IgD-negative memory B cell (primary cell): ENCODE measurements at regions not wholly inside any gene's neighbourhood (a gene's known extent, or its start where the extent isn't known, plus 50 kb on each side); places are given as distances from the start of the nearest gene placed in this dataset.
"Not testable (repeated sequence)": the region's sequence is repeated elsewhere in the genome, so short reads cannot be mapped to it uniquely, and the experiment has no call there.

Experiments
- H3K27ac Mint-ChIP-seq, 3 donors: one replicate each; pipeline ENCODE4 v1.8.0; 2020 to 2022; ENCODE audit warnings: mild to moderate bottlenecking in 3 of 3, mixed read lengths in 3 of 3, moderate library complexity in 1 of 3
- H3K27me3 Mint-ChIP-seq: one replicate; pipeline ENCODE4 v1.8.0; 2021; ENCODE audit warnings: mixed read lengths
- H3K36me3 Mint-ChIP-seq: one replicate; pipeline ENCODE4 v1.8.0; 2020; ENCODE audit warnings: mild to moderate bottlenecking, mixed read lengths
- H3K4me1 Mint-ChIP-seq, 3 donors: one replicate each; pipeline ENCODE4 v1.8.0; 2020 to 2022; ENCODE audit warnings: mixed read lengths in 3 of 3, mild to moderate bottlenecking in 1 of 3
- H3K4me3 Mint-ChIP-seq, 4 donors: one replicate each; pipeline ENCODE4 v1.8.0; 2020 to 2022; ENCODE audit warnings: mild to moderate bottlenecking in 4 of 4, mixed read lengths in 4 of 4, moderate library complexity in 3 of 4
- H3K9me3 Mint-ChIP-seq, 3 donors: one replicate each; pipeline ENCODE4 v1.8.0; 2020 to 2021; ENCODE audit warnings: mixed read lengths in 3 of 3, mild to moderate bottlenecking in 1 of 3

GRCh38 chr12:78555802-78556201 is 308.8 kb upstream of the SYT1 start:
- H3K4me3 Mint-ChIP-seq = no peak overlapping the region
- H3K36me3 Mint-ChIP-seq = no peaks in the 10 kb centered on the region
- no peaks in the 10 kb centered on the region for H3K27me3 Mint-ChIP-seq
- H3K4me1 Mint-ChIP-seq = no peaks in the 10 kb centered on the region
- H3K9me3 Mint-ChIP-seq = no peaks in the 10 kb centered on the region
- no peak overlapping the region for H3K27ac Mint-ChIP-seq

GRCh38 chr12:78556651-78557050 is 307.9 kb upstream of the SYT1 start:
- no peaks in the 10 kb centered on the region for H3K27me3 Mint-ChIP-seq
- H3K27ac Mint-ChIP-seq = no peak overlapping the region
- H3K4me1 Mint-ChIP-seq = no peaks in the 10 kb centered on the region
- no peaks in the 10 kb centered on the region for H3K36me3 Mint-ChIP-seq
- no peak overlapping the region for H3K4me3 Mint-ChIP-seq
- no peaks in the 10 kb centered on the region for H3K9me3 Mint-ChIP-seq

- no peaks in the 10 kb centered on the region for H3K27me3 Mint-ChIP-seq
These were observed 305.2 kb upstream of the SYT1 start for GRCh38 chr12:78559416-78559815.

GRCh38 chr12:78559886-78560285 is 304.7 kb upstream of the SYT1 start:
- Mint-ChIP-seq H3K4me1 (no peaks in the 10 kb centered on the region), H3K27me3 (no peaks in the 10 kb centered on the region), H3K4me3 (no peak overlapping the region), H3K27ac (no peak overlapping the region), H3K36me3 (no peaks in the 10 kb centered on the region), H3K9me3 (no peaks in the 10 kb centered on the region)

More at GRCh38 chr12:78559416-78559815, 305.2 kb upstream of the SYT1 start:
- Mint-ChIP-seq H3K4me1 (no peaks in the 10 kb centered on the region), H3K9me3 (no peaks in the 10 kb centered on the region), H3K27ac (no peak overlapping the region), H3K36me3 (no peaks in the 10 kb centered on the region), H3K4me3 (no peak overlapping the region)

GRCh38 chr12:78560633-78561032 is 303.9 kb upstream of the SYT1 start:
- no peaks in the 10 kb centered on the region for H3K4me1 Mint-ChIP-seq
- H3K4me3 Mint-ChIP-seq = no peak overlapping the region
- no peaks in the 10 kb centered on the region for H3K36me3 Mint-ChIP-seq
- H3K27me3 Mint-ChIP-seq = no peaks in the 10 kb centered on the region
- peaks cover 0 to 1% (median 0%) of the 10 kb centered on the region in 3 donors for H3K9me3 Mint-ChIP-seq
- H3K27ac Mint-ChIP-seq = no peak overlapping the region

- Mint-ChIP-seq H3K27ac (no peak overlapping the region), H3K27me3 (no peaks in the 10 kb centered on the region), H3K36me3 (no peaks in the 10 kb centered on the region), H3K4me3 (no peak overlapping the region), H3K4me1 (no peaks in the 10 kb centered on the region), H3K9me3 (peaks cover 0 to 1% (median 0%) of the 10 kb centered on the region in 3 donors)
These were observed 302.0 kb upstream of the SYT1 start for GRCh38 chr12:78562368-78563205.

GRCh38 chr12:78563826-78564225 is 300.7 kb upstream of the SYT1 start:
- Mint-ChIP-seq H3K36me3 (no peaks in the 10 kb centered on the region), H3K4me3 (no peak overlapping the region), H3K27ac (no peak overlapping the region), H3K4me1 (no peaks in the 10 kb centered on the region), H3K27me3 (no peaks in the 10 kb centered on the region), H3K9me3 (peaks cover 0 to 1% (median 0%) of the 10 kb centered on the region in 3 donors)

GRCh38 chr12:78566456-78566855 is 298.1 kb upstream of the SYT1 start:
- peaks cover 0 to 1% (median 0%) of the 10 kb centered on the region in 3 donors for H3K9me3 Mint-ChIP-seq
- H3K4me3 Mint-ChIP-seq = no peak overlapping the region
- H3K4me1 Mint-ChIP-seq = no peaks in the 10 kb centered on the region
- H3K36me3 Mint-ChIP-seq = no peaks in the 10 kb centered on the region
- H3K27ac Mint-ChIP-seq = no peak overlapping the region
- no peaks in the 10 kb centered on the region for H3K27me3 Mint-ChIP-seq

- H3K27me3 Mint-ChIP-seq = no peaks in the 10 kb centered on the region
- peaks cover 0 to 1% (median 0%) of the 10 kb centered on the region in 3 donors for H3K9me3 Mint-ChIP-seq
- no peaks in the 10 kb centered on the region for H3K36me3 Mint-ChIP-seq
- H3K4me3 Mint-ChIP-seq = no peak overlapping the region
- H3K4me1 Mint-ChIP-seq = no peaks in the 10 kb centered on the region
- no peak overlapping the region for H3K27ac Mint-ChIP-seq
These were observed 296.1 kb upstream of the SYT1 start for GRCh38 chr12:78568321-78569020.

GRCh38 chr12:78571953-78572352 is 292.6 kb upstream of the SYT1 start:
- H3K27me3 Mint-ChIP-seq = peaks cover 3% of the 10 kb centered on the region
- peaks cover 0 to 2% (median 0%) of the 10 kb centered on the region in 3 donors for H3K9me3 Mint-ChIP-seq
- H3K36me3 Mint-ChIP-seq = no peaks in the 10 kb centered on the region
- H3K4me3 Mint-ChIP-seq = no peak overlapping the region
- H3K4me1 Mint-ChIP-seq = no peaks in the 10 kb centered on the region
- H3K27ac Mint-ChIP-seq = no peak overlapping the region

- not testable (repeated sequence) for H3K4me1 Mint-ChIP-seq, H3K9me3 Mint-ChIP-seq, H3K4me3 Mint-ChIP-seq, H3K27me3 Mint-ChIP-seq, H3K27ac Mint-ChIP-seq, H3K36me3 Mint-ChIP-seq
These were observed 289.4 kb upstream of the SYT1 start for GRCh38 chr12:78575208-78575607.

- no peaks in the 10 kb centered on the region for H3K27me3 Mint-ChIP-seq
- H3K9me3 Mint-ChIP-seq = peaks cover 0 to 6% (median 4%) of the 10 kb centered on the region in 3 donors
- no peaks in the 10 kb centered on the region for H3K4me1 Mint-ChIP-seq
- H3K36me3 Mint-ChIP-seq = no peaks in the 10 kb centered on the region
- H3K27ac Mint-ChIP-seq = no peak overlapping the region
- H3K4me3 Mint-ChIP-seq = no peak overlapping the region
These were observed 284.7 kb upstream of the SYT1 start for GRCh38 chr12:78579846-78580245.

- Mint-ChIP-seq H3K27me3 (no peaks in the 10 kb centered on the region), H3K27ac (no peak overlapping the region), H3K4me1 (no peaks in the 10 kb centered on the region), H3K4me3 (no peak overlapping the region), H3K9me3 (peaks cover 0 to 9% (median 2%) of the 10 kb centered on the region in 3 donors), H3K36me3 (no peaks in the 10 kb centered on the region)
These were observed 284.3 kb upstream of the SYT1 start for GRCh38 chr12:78580296-78580695.

- H3K4me3 Mint-ChIP-seq = no peak overlapping the region
- H3K9me3 Mint-ChIP-seq = peaks cover 0 to 20% (median 4%) of the 10 kb centered on the region in 3 donors
- H3K27ac Mint-ChIP-seq = peak overlapping the region in 1 of 3 donors; percentile 11
- H3K36me3 Mint-ChIP-seq = no peaks in the 10 kb centered on the region
- no peaks in the 10 kb centered on the region for H3K27me3 Mint-ChIP-seq
- no peaks in the 10 kb centered on the region for H3K4me1 Mint-ChIP-seq
These were observed 279.9 kb upstream of the SYT1 start for GRCh38 chr12:78584695-78585094.

- Mint-ChIP-seq H3K27me3 (no peaks in the 10 kb centered on the region), H3K27ac (no peak overlapping the region), H3K36me3 (no peaks in the 10 kb centered on the region), H3K4me1 (no peaks in the 10 kb centered on the region), H3K9me3 (peaks cover 0 to 20% (median 4%) of the 10 kb centered on the region in 3 donors), H3K4me3 (no peak overlapping the region)
These were observed 279.4 kb upstream of the SYT1 start for GRCh38 chr12:78585132-78585531.

GRCh38 chr12:78586790-78587189 is 277.8 kb upstream of the SYT1 start:
- Mint-ChIP-seq H3K4me3 (no peak overlapping the region), H3K27me3 (no peaks in the 10 kb centered on the region)

More at GRCh38 chr12:78586790-78587189, 277.8 kb upstream of the SYT1 start:
- Mint-ChIP-seq H3K36me3 (no peaks in the 10 kb centered on the region), H3K4me1 (no peaks in the 10 kb centered on the region), H3K27ac (no peak overlapping the region), H3K9me3 (peaks cover 0 to 20% (median 4%) of the 10 kb centered on the region in 3 donors)
